Adrenal gland (tissue), 9 donors: ENCODE measurements at regions not wholly inside any gene's neighbourhood (a gene's known extent, or its start where the extent isn't known, plus 50 kb on each side); places are given as distances from the start of the nearest gene placed in this dataset.

Source experiments
- DNase-seq, 7 donors: peaks; one replicate each; pipeline ENCODE4 v3.0.0-alpha.2; 2019 to 2020
- H3K27ac ChIP-seq, 5 donors: fragments of 200-600 bp; sonication (generic) in 4 of 5; 1 replicate in 3 of 5; 2 replicates in 2 of 5; pipeline versions ENCODE4 v1.5.1 to v1.8.0; 2016 to 2020; ENCODE audit warnings: mild to moderate bottlenecking in 1 of 5
- H3K27me3 ChIP-seq: fragments of 200-600 bp; 2 replicates; pipeline ENCODE4 v1.8.0; 2021
- H3K36me3 ChIP-seq, 2 donors: fragments of 200-600 bp; replicated peaks in 1 of 2; 1 replicate in 1 of 2; 2 replicates in 1 of 2; pipeline versions ENCODE4 v1.5.1 to v1.8.0; 2018 to 2022
- H3K4me1 ChIP-seq, 2 donors: fragments of 200-600 bp; replicated peaks in 1 of 2; 1 replicate in 1 of 2; 2 replicates in 1 of 2; pipeline versions ENCODE4 v1.5.1 to v1.8.0; 2018 to 2021
- H3K4me3 ChIP-seq, 4 donors: fragments of 200-600 bp; sonication (generic) in 3 of 4; one replicate each; pipeline ENCODE4 v1.5.1; 2016 to 2018
- H3K9me3 ChIP-seq, 3 donors: fragments of 200-600 bp; sonication (generic) in 1 of 3; replicated peaks in 1 of 3; 1 replicate in 2 of 3; 2 replicates in 1 of 3; pipeline versions ENCODE4 v1.5.1 to v1.8.0; 2016 to 2021
- CTCF ChIP-seq, 6 experiments: fragments of 450-650 bp in 4 of 6; fragments of 200-600 bp in 2 of 6; sonication (generic) in 1 of 6; IDR thresholded peaks; 1 replicate in 5 of 6; 2 replicates in 1 of 6; pipeline versions ENCODE4 v1.5.1 to v1.8.0; 2016 to 2021; ENCODE audit warnings: antibody characterized with exemption in 6 of 6, mild to moderate bottlenecking in 2 of 6, moderate library complexity in 1 of 6
- POLR2A ChIP-seq, 2 donors: fragments of 450-650 bp; IDR thresholded peaks; one replicate each; pipeline ENCODE4 v1.6.1; 2017; ENCODE audit warnings: antibody characterized with exemption in 2 of 2, mild to moderate bottlenecking in 2 of 2, moderate library complexity in 1 of 2
- WGBS, 4 donors: extraction: QIAGEN DNeasy Blood & Tissue Kit in 2 of 4; methylation state at CpG; one replicate each; pipeline versions ENCODE4 v1.1.5 to v1.1.7; 2013 to 2017; 5-methylcytosine and 5-hydroxymethylcytosine counted together
- intact Hi-C, 2 donors: fragments of 100-400 bp; cut with DNase I; formaldehyde crosslinking; loops; one replicate each; pipeline versions ENCODE4 v1.14.1 to v1.15.0; 2022 to 2023
- donor health status: healthy with polysubstance abuse.
- donor health status: Bipolar disorder and iron deficiency.
- donor health status: DM: yes; HTN: yes; CAD: no.
- donor health status: DM: no; HTN: no; CAD: no.
- donor health status: DM: no; HTN: no; CAD: no.

DNA sequence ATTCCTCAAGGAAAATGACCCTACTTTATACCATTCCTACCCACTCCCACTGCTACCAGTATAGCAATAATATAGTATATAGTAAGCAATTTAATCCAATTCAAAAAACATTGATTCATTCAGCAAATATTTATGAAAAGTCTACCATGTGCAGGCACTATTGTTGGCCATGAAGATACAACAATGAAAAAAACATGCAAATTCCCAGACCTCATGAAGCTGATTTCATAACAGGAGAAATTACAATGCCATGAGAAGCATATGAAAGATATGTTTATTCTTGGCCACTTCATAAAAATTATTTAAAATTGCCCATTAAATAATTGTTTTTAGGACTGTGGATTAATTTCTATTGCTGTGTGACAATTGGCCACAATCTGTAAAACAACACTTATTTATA is 315.8 kb upstream of the COL8A1 start:
- H3K4me3 ChIP-seq, result no peak overlapping the region
- H3K9me3 ChIP-seq, result no peaks in the 10 kb centered on the region
- intact Hi-C loops, result no loop called here
- TF ChIP-seq CTCF (IDR thresholded peaks at IDR 0.05) (no peak), POLR2A (IDR thresholded peaks at IDR 0.05) (no peak)
- H3K4me1 ChIP-seq, result no peaks in the 10 kb centered on the region
- no peak overlapping the region for H3K27ac ChIP-seq
- no peaks in the 10 kb centered on the region for H3K36me3 ChIP-seq
- H3K27me3 ChIP-seq, result no peaks in the 10 kb centered on the region
- DNase-seq, result no peak

GRCh38 chr3:99321261-99321660 is 317.1 kb upstream of the COL8A1 start:
- Histone ChIP-seq H3K27me3 (no peaks in the 10 kb centered on the region), H3K36me3 (no peaks in the 10 kb centered on the region), H3K4me1 (no peaks in the 10 kb centered on the region), H3K27ac (no peak overlapping the region), H3K9me3 (no peaks in the 10 kb centered on the region), H3K4me3 (no peak overlapping the region)
- 60 to 77% (median 68%) methylated on average over 1 of the region's 1 CpG for WGBS, 4 donors
- no peak for TF ChIP-seq POLR2A (IDR thresholded peaks at IDR 0.05)
- no peak for TF ChIP-seq CTCF (IDR thresholded peaks at IDR 0.05)
- no peak for DNase-seq
- intact Hi-C loops, result no loop called here

DNA sequence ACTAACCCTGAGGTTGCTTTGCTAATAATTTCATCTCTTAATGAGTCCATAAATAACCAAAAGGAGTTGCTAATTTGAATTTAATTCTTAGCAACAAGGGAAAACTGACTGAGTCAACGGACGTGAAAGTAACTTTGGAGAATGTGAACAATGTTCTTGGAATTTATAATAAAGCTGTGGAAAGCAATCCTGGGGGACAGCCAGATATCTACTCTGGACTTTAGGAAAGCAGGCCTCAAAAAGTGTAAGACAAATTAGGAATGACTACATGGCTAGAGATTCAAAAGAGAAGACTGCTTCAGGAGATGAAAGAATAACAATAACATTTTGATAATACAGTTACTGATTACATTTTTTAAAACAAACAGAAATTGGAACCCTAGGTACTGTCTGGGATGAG is 318.4 kb upstream of the COL8A1 start:
- Histone ChIP-seq H3K27me3 (no peaks in the 10 kb centered on the region), H3K9me3 (no peaks in the 10 kb centered on the region), H3K4me1 (no peaks in the 10 kb centered on the region), H3K36me3 (no peaks in the 10 kb centered on the region), H3K27ac (no peak overlapping the region), H3K4me3 (no peak overlapping the region)
- intact Hi-C loops, result no loop called here
- 44 to 59% (median 57%) methylated on average over 2 of the region's 2 CpGs for WGBS, 4 donors
- DNase-seq, result no peak
- no peak for TF ChIP-seq POLR2A (IDR thresholded peaks at IDR 0.05)
- TF ChIP-seq CTCF (IDR thresholded peaks at IDR 0.05), result no peak

GRCh38 chr3:99319450-99319849 is 318.9 kb upstream of the COL8A1 start:
- Histone ChIP-seq H3K4me3 (no peak overlapping the region), H3K27ac (no peak overlapping the region), H3K4me1 (no peaks in the 10 kb centered on the region), H3K36me3 (no peaks in the 10 kb centered on the region), H3K9me3 (no peaks in the 10 kb centered on the region), H3K27me3 (no peaks in the 10 kb centered on the region)
- intact Hi-C loops, result no loop called here
- no peak for DNase-seq
- 51 to 67% (median 61%) methylated on average over 1 of the region's 1 CpG for WGBS, 4 donors
- TF ChIP-seq CTCF (IDR thresholded peaks at IDR 0.05) (no peak), POLR2A (IDR thresholded peaks at IDR 0.05) (no peak)
